Pulmonary artery endothelial cell (primary cell): ENCODE measurements at regions not wholly inside any gene's neighbourhood (a gene's known extent, or its start where the extent isn't known, plus 50 kb on each side); places are given as distances from the start of the nearest gene placed in this dataset.
"Not testable (repeated sequence)": the region's sequence is repeated elsewhere in the genome, so short reads cannot be mapped to it uniquely, and the experiment has no call there.

Experiments used
- DNase-seq: peaks from one replicate; pipeline ENCODE4 v3.0.0-alpha.2; 2011; ENCODE audit warnings: low read depth, low spot score

GRCh38 chr21:14685568-14685967 lies 139.5 kb upstream of the SAMSN1 start:
- no peak for DNase-seq

DNA sequence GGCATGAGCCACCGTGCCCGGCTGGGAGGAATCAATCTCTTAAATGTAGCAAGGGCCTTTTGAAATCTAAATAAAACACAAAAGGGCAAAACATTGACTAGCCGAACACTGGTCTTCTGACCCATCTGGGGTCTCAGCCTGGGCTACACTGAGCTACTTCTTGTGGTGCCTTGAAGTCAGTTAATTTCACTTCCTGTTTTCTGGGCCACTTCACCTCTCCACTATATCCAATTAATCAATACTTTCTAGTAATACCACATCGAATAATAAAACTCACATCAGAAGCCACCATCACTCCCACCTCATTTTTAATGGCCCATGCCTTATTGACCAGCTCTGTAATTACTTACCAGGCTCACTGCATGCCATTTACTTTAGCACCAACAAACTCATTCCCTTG lies 138.0 kb upstream of the SAMSN1 start:
- no peak for DNase-seq

GRCh38 chr21:14683063-14683462 lies 136.9 kb upstream of the SAMSN1 start:
- no peak for DNase-seq

DNA sequence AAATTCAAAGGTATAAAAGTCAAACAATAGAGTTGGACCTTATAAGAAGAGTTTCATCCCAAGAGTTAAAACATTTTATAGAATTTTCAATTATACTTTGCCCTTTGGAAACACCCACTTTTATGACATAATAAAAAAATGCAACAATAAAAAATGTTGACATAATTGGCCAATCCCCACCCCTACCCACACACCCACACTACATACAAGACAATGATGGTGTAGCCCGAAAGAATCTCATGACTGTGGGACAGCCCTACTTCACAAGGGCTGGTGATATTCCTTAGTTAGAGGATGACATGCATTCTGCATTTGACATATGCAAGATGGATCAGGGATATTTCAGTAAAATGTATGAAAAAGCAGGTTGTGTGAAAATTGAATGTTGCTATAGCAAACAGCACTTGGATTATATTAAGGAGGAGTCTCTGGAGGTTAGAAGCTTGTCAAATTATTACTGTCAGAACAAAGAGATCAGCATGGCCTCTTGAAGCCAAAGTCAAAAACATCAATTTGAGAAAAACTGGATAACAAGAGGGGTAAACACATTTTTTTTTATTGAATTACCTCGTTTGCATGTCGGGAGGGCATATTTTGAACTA lies 133.0 kb upstream of the SAMSN1 start:
- DNase-seq: no peak

DNA sequence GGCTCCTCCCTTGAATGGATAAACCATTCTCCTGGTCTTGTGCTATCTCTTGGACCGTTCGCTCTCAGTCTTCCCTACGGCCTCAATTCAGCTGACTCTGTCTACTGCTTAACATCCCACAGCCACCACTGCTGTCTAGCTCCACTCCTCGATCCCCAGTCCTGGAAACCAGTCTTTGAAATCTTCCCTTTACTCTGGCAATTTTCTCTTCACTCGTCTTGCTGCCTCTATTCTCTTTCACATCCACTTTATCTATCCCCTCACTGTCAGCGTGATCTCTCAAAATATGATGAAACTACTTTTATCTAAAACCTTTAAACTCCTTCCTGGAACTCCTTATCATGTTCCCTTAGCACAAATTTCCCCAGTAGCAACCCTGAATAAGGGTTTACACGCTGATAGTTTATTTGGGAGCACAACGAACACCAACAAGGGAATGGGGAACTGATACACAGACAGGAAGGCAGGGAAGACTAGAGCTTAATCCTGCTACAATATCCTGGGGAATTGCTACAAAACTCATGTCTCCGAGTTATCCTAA lies 131.6 kb upstream of the SAMSN1 start:
- DNase-seq: no peak

DNA sequence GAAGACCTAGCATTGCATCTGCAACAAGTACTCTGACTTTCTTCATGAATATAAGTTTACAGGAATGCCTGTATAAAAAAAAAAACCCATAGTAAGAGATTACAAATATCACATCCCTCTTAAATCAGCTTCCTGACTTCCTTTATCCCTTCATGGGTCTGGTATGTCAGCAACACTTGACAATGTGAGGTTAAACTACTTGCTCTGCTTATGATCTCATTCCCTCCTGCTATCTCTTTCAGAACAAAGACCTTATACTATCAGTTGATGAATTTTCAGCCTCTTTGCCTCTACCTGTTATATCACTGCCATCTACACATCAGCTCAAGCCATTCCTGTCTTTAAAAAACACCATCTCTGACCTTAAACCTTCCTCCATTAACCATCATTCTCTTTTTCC lies 130.9 kb upstream of the SAMSN1 start:
- DNase-seq: no peak

- no peak for DNase-seq
These were observed 129.8 kb upstream of the SAMSN1 start for GRCh38 chr21:14675774-14676530.

DNA sequence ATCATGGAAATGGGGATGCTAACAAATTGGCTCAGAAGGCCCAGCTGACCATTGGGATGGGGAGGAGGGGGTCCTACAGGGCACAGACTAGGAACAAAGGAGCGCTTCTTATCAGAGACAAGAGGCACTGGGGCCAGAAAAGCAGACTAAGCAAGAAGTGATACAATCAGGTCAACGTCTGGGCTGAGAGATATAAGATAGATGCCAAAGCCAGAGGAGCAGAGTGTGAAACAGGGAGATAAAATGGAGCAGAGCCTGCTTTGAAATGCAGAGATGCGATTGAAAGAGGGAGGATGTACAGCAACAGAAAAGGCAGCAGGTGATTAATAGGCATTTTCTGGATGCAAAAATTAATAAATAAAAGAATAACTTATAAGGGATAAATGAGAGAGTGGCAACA lies 127.5 kb upstream of the SAMSN1 start:
- DNase-seq: no peak

GRCh38 chr21:14672466-14672865 lies 126.4 kb upstream of the SAMSN1 start:
- DNase-seq: no peak

DNA sequence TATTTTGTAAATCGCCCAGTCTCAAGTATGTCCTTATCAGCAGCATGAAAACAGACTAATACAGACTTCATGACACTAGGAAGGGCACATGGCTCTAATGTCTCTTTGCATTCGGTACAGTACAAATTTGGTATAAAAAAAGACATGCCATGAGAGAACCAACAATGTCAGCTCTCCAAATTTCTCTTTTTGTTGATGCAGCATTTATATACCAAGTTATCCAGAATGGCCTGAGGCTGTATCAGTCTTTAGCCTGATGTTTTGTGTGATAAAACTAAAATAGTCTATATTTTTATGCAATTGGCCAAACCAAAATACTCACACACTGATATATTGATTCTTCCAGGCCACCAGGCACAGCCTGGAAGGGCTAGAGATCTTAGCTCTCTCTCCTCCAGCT lies 124.3 kb upstream of the SAMSN1 start:
- no peak for DNase-seq

DNA sequence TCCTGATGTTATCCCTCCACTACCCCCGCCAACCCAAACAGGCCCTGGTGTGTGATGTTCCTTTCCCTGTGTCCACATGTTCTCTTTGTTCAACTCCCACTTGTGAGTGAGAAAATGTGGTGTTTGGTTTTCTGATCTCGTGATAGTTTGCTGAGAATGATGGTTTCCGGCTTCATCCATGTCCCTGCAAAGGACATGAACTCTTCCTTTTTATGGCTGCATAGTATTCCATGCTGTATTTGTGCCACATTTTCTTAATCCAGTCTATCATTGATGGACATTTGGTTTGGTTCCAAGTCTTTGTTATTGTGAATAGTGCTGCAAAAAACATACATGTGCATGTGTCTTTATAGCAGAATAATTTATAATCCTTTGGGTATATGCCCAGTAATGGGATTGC lies 123.0 kb upstream of the SAMSN1 start:
- not testable (repeated sequence) for DNase-seq

GRCh38 chr21:14657241-14658008 lies 111.3 kb upstream of the SAMSN1 start:
- DNase-seq: no peak

DNA sequence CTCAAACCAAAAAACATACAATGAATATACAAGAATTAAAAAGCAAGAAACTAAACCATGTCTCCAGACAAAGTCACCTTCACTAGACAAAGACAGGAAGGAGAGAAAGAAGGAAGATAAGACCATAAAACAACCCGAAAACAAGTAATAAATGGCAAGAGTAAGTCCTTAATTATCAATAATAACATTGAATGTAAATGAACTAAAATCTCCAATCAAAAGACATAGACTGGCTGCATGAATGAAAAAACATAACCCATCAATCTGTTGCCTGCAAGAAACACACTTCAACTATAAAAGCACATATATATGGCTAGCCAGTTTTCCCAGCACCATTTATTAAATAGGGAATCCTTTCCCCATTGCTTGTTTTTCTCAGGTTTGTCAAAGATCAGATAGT lies 100.8 kb upstream of the SAMSN1 start:
- no peak for DNase-seq

DNA sequence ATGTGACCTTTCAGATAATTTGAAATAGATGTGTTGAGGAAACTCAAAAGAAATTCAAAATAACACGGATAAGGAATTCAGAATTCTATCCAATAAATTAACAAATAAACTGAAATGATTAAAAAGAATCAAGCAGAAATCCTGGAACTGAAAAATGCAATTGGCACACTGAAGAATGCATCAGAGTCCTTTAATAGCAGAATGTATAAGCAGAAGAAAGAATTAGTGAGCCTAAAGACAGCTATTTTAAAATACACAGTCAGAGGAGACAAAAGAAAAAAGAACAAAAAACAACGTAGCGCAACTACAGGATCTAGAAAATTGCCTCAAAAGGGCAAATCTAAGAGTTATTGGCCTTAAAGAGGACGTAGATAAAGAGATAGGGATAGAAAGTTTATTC lies 99.6 kb upstream of the SAMSN1 start:
- DNase-seq: no peak

DNA sequence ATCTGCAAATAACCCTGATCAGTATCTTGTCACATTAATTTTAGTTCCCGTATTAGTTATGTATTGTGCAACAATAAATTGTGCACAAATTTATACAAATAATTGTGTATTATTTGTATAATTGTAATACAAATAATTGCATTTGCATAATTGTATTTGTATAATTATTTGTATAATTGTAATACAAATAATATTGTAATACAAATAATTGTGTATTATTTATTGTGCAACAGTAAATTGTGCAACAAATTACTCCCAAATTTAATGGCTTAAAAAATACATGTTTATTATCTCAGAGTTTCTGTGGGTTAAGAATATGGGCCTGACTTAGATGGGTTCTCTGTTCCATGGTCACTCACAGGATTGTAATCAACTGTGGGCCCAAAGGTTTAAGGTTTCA lies 86.2 kb upstream of the SAMSN1 start:
- DNase-seq: no peak

DNA sequence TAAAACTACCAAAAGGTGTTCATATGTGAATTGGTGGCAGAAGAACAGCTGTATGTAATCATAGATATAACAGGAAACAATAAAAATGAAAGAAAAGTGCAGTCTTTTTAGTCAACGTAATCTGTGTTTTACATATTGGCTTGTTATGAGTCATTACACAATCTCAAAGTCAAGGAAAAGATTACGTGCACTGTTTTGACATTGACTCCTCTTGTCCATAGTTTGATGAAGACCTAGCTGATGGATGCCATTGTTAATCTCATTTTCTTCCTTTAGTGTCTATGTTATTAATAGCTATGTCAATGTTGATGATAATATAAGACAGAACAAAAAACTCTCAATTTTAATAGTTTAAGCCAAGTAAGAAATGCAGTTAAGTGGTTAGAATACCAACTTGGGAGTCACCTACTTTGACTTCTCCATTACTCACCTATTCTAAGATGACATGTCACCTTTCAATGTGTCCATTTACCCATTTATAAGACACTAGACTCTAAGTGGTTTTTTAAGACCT lies 84.5 kb upstream of the SAMSN1 start:
- DNase-seq: no peak

GRCh38 chr21:14629461-14629860 lies 83.3 kb upstream of the SAMSN1 start:
- no peak for DNase-seq

- DNase-seq: not testable (repeated sequence)
These were observed 77.0 kb upstream of the SAMSN1 start for GRCh38 chr21:14623079-14623478.

GRCh38 chr21:14620152-14620551 lies 74.0 kb upstream of the SAMSN1 start:
- DNase-seq: no peak

DNA sequence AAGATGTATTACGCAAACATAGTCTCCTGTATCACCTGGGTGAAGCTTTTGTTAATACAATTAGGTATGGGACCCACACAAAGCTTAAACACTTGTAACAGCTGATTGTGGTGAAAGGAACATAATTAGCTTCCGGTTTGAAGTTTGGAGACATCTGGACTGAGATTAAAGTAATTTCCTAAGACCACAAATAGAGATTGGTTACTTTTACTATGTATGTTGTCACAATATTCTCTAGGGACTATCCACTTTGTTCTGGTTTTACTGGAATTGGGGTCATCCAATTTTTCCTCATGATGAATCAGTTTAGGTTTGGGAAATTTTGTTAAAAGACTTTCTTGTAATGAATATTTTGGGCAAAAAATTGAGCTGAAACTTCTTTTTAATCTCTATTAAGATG lies 71.8 kb upstream of the SAMSN1 start:
- DNase-seq: no peak

DNA sequence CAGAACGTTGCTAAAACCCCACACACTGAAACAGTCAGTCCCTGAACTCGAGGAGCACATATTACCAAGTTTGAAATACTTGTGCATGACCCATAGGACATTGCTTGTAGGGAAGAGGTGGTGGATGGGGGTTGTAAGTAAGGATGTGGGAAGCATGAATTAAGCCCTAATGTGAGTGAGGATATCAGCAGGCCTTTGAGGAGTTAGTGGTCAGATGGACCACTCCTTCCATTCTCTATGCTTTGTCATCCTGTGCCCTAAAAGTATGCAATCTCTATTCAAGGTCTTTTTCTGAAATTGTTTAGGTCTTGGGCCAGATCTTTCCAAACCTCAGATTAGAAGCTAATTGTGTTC lies 70.9 kb upstream of the SAMSN1 start:
- no peak for DNase-seq

DNA sequence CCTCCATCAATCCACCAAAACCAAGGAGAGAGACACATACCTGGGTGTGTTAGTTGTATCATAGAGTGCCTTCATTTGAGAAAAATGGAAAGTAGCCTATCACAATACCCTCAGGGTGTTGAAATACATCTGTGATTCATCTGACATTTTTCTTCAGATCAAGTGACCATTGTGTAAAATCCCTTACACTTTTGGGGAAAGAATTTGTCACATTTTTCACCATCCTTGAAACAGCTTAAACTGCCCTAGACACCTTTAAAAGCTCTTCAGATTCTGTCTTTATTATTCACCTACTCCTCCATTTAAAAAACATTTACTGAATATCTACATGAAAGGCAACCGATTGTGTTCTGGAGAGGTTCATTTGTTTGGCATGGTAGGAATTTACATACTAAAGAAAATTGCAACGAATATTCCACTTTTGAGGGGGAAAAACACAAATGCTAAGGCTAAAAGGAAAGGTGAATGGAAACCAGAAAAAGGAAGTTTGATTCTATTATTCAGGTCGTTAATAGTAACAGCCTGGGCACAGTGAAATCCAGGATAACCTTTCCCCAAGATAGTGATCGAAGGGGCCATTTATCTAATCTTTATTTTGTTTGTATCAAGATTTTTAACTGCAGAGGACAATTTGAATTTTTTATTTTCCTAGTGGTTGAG lies 70.4 kb upstream of the SAMSN1 start:
- no peak for DNase-seq
